Kidney (tissue), 13 donors: ENCODE measurements at regions not wholly inside any gene's neighbourhood (a gene's known extent, or its start where the extent isn't known, plus 50 kb on each side); places are given as distances from the start of the nearest gene placed in this dataset.
"Not testable (repeated sequence)": the region's sequence is repeated elsewhere in the genome, so short reads cannot be mapped to it uniquely, and the experiment has no call there.

Experiments used
- DNase-seq, 5 donors: peaks; one replicate each; pipeline ENCODE4 v3.0.0-alpha.2; 2013 to 2020
- FAIRE-seq: peaks from 2 replicates; lab custom pipeline; 2012; peaks lifted over from hg19 to GRCh38; lab: Jason Lieb, UNC
- H3K27ac ChIP-seq, 2 donors: one replicate each; pipeline ENCODE4 v1.7.0; 2013; ENCODE audit warnings: low read depth in 2 of 2, low read length in 2 of 2, inconsistent platforms in 1 of 2
- H3K27me3 ChIP-seq: one replicate; pipeline ENCODE4 v1.7.1; 2013; ENCODE audit warnings: low read length, inconsistent platforms; ENCODE audit not compliant: control insufficient read depth, insufficient read depth
- H3K36me3 ChIP-seq, 3 donors: one replicate each; pipeline versions ENCODE4 v1.7.0 to v1.7.1; 2013; ENCODE audit warnings: low read length in 3 of 3, control low read depth in 1 of 3, inconsistent platforms in 1 of 3; ENCODE audit not compliant: insufficient read depth in 3 of 3, control insufficient read depth in 2 of 3
- H3K4me1 ChIP-seq, 3 donors: one replicate each; pipeline versions ENCODE4 v1.7.0 to v1.7.1; 2013; ENCODE audit warnings: low read length in 3 of 3, inconsistent platforms in 1 of 3, low read depth in 1 of 3; ENCODE audit not compliant: control insufficient read depth in 2 of 3, insufficient read depth in 2 of 3
- H3K4me3 ChIP-seq, 3 donors: one replicate each; pipeline versions ENCODE4 v1.7.0 to v1.8.1; 2013; ENCODE audit warnings: low read length in 3 of 3, control low read depth in 1 of 3, inconsistent platforms in 1 of 3
- H3K9ac ChIP-seq, 3 donors: one replicate each; pipeline versions ENCODE4 v1.7.0 to v1.7.1; 2013; ENCODE audit warnings: low read length in 3 of 3, control low read depth in 1 of 3, inconsistent platforms in 1 of 3
- H3K9me3 ChIP-seq, 3 donors: one replicate each; pipeline versions ENCODE4 v1.7.0 to v1.7.1; 2013; ENCODE audit warnings: low read length in 3 of 3, control low read depth in 1 of 3, inconsistent platforms in 1 of 3; ENCODE audit not compliant: control insufficient read depth in 2 of 3, insufficient read depth in 1 of 3
- intact Hi-C: fragments of 100-400 bp; cut with DNase I; formaldehyde crosslinking; loops from one replicate; pipeline ENCODE4 v1.11.1; 2022
- TF ChIP-seq, protein P1 (sequence below): IDR thresholded peaks from 3 replicates; pipeline ENCODE4 v1.5.1; 2012; ENCODE audit warnings: mild to moderate bottlenecking, moderate library complexity, borderline replicate concordance; ENCODE audit not compliant: insufficient read depth; ENCODE audit errors: extremely low read depth
- donor health status: control.
- donor health status: control.
- donor health status: control.
- donor health status: control.
- donor health status: control.
- donor health status: DM: yes; HTN: yes; CAD: no.
- donor health status: Normal renal cell carcinoma (clear cell type).

- Histone ChIP-seq H3K27me3 (no peaks in the 10 kb centered on the region), H3K27ac (no peak overlapping the region), H3K4me1 (no peaks in the 10 kb centered on the region), H3K36me3 (no peaks in the 10 kb centered on the region), H3K4me3 (no peak overlapping the region), H3K9ac (no peak overlapping the region), H3K9me3 (no peaks in the 10 kb centered on the region)
- DNase-seq (no peak), FAIRE-seq (no peak)
- TF ChIP-seq, protein P1, sequence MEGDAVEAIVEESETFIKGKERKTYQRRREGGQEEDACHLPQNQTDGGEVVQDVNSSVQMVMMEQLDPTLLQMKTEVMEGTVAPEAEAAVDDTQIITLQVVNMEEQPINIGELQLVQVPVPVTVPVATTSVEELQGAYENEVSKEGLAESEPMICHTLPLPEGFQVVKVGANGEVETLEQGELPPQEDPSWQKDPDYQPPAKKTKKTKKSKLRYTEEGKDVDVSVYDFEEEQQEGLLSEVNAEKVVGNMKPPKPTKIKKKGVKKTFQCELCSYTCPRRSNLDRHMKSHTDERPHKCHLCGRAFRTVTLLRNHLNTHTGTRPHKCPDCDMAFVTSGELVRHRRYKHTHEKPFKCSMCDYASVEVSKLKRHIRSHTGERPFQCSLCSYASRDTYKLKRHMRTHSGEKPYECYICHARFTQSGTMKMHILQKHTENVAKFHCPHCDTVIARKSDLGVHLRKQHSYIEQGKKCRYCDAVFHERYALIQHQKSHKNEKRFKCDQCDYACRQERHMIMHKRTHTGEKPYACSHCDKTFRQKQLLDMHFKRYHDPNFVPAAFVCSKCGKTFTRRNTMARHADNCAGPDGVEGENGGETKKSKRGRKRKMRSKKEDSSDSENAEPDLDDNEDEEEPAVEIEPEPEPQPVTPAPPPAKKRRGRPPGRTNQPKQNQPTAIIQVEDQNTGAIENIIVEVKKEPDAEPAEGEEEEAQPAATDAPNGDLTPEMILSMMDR, result no peak
- intact Hi-C loops, result no loop called here
Measured at GRCh38 chr1:165965857-165966256, 138.4 kb downstream of the UCK2 start.

DNA sequence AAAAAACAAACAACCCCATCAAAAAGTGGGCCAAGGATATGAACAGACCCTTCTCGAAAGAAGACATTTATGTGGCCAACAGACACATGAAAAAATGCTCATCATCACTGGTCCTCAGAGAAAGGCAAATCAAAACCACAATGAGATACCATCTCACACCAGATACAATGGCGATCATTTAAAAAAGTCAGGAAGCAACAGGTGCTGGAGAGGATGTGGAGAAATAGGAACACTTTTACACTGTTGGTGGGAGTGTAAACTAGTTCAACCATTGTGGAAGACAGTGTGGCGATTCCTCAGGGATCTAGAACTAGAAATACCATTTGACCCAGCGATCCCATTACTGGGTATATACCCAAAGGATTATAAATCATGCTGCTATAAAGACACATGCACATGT is 142.0 kb downstream of the UCK2 start:
- H3K27ac ChIP-seq, H3K4me1 ChIP-seq: not testable (repeated sequence)

GRCh38 chr1:165974598-165975131 is 147.3 kb downstream of the UCK2 start:
- H3K36me3 ChIP-seq, result no peaks in the 10 kb centered on the region
- H3K27me3 ChIP-seq, result no peaks in the 10 kb centered on the region
- TF ChIP-seq, protein P1, result no peak
- no peak for FAIRE-seq
- H3K9me3 ChIP-seq, result no peaks in the 10 kb centered on the region
- intact Hi-C loops, result no loop called here
- no peaks in the 10 kb centered on the region for H3K4me1 ChIP-seq
- H3K4me3 ChIP-seq, result no peak overlapping the region
- H3K9ac ChIP-seq, result no peak overlapping the region
- no peak overlapping the region for H3K27ac ChIP-seq
- no peak for DNase-seq

More for the DNA sequence above, 142.0 kb downstream of the UCK2 start:
- DNase-seq, intact Hi-C loops, H3K4me3 ChIP-seq, H3K9me3 ChIP-seq, H3K9ac ChIP-seq, FAIRE-seq, H3K27me3 ChIP-seq, H3K36me3 ChIP-seq: not testable (repeated sequence)

- FAIRE-seq (no peak), DNase-seq (no peak)
- Histone ChIP-seq H3K4me1 (no peaks in the 10 kb centered on the region), H3K9me3 (peaks cover 0 to 3% (median 0%) of the 10 kb centered on the region in 3 donors), H3K27me3 (no peaks in the 10 kb centered on the region), H3K4me3 (no peak overlapping the region), H3K9ac (no peak overlapping the region), H3K36me3 (no peaks in the 10 kb centered on the region), H3K27ac (no peak overlapping the region)
- TF ChIP-seq, protein P1, result no peak
- intact Hi-C loops, result no loop called here
Measured at GRCh38 chr1:165988275-165988674, 160.9 kb downstream of the UCK2 start.
